C4-2B (cell line): ENCODE measurements at regions not wholly inside any gene's neighbourhood (a gene's known extent, or its start where the extent isn't known, plus 50 kb on each side); places are given as distances from the start of the nearest gene placed in this dataset.

Source experiments
- H3K27ac ChIP-seq: fragments of 450-650 bp; 2 replicates; pipeline ENCODE4 v1.5.1; 2017
- ZFX ChIP-seq: fragments of 450-650 bp; IDR thresholded peaks from 2 replicates; pipeline ENCODE4 v1.6.1; 2017
- TF ChIP-seq, protein P1 (sequence below): fragments of 450-650 bp; conservative IDR thresholded peaks from 2 replicates; pipeline ENCODE4 v1.5.1; 2017; ENCODE audit warnings: mild to moderate bottlenecking

DNA sequence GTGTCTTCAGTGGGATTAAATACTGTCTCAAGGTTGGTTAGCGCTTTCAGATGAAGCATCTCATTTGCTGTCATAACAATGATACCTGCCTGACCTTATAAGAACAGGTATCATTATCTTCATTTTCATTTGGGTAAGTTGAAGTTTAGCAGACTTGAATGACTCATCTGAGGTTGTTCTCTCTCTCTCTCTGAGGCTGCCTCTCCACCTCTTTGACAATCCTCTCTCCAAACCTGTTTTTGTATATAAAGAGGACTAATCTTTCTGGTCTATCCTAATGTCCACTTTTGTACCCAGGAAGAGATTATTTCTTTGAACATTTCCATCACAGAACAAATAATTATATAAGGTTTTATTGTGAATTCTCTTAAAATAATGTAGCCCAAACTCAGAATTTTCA, 291.4 kb downstream of the KLF6 start:
- TF ChIP-seq, protein P1, sequence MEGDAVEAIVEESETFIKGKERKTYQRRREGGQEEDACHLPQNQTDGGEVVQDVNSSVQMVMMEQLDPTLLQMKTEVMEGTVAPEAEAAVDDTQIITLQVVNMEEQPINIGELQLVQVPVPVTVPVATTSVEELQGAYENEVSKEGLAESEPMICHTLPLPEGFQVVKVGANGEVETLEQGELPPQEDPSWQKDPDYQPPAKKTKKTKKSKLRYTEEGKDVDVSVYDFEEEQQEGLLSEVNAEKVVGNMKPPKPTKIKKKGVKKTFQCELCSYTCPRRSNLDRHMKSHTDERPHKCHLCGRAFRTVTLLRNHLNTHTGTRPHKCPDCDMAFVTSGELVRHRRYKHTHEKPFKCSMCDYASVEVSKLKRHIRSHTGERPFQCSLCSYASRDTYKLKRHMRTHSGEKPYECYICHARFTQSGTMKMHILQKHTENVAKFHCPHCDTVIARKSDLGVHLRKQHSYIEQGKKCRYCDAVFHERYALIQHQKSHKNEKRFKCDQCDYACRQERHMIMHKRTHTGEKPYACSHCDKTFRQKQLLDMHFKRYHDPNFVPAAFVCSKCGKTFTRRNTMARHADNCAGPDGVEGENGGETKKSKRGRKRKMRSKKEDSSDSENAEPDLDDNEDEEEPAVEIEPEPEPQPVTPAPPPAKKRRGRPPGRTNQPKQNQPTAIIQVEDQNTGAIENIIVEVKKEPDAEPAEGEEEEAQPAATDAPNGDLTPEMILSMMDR, result no peak
- no peak for TF ChIP-seq ZFX
- no peak overlapping the region for H3K27ac ChIP-seq

DNA sequence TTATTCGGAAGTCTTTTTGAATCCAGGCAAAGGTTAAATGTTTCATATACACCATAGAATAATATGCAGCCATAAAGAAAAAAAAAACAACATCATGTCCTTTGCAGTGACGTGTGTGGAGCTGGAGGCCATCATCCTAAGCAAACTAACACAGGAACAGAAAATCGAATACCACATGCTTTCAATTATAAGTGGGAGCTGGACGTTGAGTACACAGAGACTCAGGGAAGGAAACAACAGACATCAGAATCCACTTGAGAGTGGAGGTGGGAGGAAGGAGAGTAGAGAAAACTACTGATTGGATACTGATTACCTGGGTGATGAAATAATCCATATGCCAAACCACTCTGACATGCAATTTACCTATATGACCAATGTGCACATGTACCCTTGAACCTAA, 293.4 kb downstream of the KLF6 start:
- H3K27ac ChIP-seq, result no peak overlapping the region
- no peak for TF ChIP-seq ZFX
- TF ChIP-seq, protein P1, result no peak

DNA sequence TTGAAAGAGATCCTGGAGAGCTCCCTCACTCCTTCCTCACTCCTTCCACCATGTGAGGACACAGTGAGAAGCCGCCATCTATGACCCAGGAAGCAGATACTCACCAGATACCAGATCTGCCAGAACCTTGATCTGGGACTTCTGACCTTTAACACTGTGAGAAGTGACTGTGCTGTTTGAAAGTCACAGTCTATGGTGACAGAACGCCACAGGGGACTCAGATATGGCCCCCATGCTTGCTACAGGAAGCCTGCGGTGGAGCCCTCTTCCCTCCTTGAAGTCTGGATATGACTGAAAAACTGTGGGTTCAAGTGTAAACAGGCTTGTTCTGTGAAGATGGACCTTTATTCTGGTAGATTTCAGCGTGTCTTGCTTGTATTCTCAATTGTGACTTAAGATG, 297.8 kb downstream of the KLF6 start:
- no peak overlapping the region for H3K27ac ChIP-seq
- no peak for TF ChIP-seq ZFX
- TF ChIP-seq, protein P1, result no peak

DNA sequence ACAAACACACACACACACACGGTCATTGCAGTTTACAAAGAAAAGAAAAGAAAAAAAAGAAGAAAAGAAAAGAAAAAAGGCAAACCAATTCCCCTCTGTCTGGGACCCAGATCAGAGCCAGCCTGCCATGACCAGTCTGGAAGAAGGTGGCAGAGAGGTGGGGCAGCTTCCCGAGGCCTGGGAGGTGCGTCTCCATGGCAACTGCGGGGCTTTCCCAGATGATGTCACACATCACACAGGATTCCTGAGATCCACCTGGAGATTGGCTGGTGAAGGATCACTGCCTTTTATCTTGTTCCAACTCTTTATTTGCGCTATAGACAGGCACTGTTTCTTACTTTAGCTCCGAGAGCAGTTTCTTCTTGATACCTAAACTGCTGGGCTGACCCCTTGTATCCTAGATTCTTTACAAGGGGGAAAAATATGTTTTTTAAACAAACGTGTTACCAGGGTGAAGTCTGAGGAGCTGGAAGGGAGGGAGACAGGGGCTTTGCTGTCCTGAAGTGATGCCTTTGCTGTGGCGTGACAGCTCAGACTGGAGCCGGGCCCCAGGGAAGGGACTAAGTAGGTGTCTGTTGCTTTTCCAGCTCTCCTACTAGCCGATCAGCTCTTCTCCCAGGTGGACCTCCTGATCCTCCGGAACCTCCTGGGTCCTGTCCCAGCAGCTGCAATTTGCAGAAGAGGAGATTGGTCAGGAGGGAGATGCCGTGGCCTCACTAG, 298.5 kb downstream of the KLF6 start:
- TF ChIP-seq, protein P1, result no peak
- no peak for TF ChIP-seq ZFX
- H3K27ac ChIP-seq, result no peak overlapping the region

DNA sequence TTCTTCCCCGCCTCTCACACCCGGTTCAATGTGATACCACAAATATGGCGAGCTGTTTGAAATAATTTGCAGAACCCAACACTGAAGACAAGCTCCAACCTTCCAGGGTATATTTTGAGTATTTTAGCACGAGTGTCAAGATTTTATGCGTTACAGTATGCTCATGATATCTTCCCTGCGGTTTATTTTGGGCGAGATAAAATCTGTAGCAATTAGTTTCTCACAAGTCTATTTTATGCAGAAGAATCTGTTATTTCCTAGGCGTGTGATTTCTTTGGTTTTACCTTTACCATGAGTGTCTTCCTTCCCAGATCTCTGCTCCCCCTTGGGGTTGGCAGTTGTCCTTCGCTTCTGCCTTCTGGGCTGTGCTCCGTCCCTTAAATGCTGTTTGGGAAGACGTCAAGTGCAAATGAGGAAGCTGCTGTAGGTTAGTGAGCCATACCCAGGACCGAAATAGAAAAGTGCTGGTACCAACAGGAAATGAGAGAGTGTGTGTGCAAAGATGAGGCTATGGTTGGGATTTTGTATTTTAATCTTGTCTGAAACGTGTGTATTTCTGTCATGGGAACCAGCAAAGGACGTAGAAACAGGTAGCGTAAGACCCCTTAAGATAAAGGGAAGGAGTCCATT, 299.8 kb downstream of the KLF6 start:
- TF ChIP-seq, protein P1, result no peak
- no peak for TF ChIP-seq ZFX
- H3K27ac ChIP-seq, result no peak overlapping the region

DNA sequence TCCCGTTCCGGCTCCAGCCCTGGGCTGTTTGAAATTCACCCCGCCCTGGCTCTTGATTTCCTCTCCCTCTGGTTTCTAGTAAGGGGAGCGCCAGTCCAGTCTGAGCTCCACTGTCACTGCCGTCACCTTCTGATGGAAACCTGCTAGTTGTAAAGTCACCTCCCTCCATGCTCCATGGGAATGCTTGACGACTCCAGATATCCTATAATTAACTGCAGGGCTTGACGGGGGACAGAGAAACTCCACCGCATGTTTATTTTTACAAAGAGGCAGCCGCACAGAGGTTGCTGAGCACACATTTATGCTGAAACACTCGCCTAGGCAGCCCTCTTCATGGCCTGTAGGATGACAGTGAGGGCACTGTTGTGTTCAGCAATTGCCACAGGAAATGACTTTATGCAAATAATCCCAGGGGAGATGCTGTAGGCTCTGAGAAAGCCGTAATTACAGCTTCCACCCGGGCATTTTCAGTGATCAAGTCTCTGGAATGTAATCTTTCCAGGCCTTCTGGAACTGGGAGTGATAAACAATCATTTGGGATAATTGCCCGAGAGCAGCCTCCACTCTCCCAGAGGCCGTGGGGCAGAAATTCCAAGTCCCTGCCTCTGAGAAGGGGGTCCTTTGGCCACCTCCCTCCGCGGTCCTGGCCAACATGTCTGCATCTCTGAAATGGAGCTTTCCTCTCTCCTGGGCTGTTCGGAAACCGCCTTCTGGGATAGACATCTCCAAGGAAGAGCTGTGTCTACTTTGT, 300.5 kb downstream of the KLF6 start:
- no peak for TF ChIP-seq ZFX
- TF ChIP-seq, protein P1, result no peak
- H3K27ac ChIP-seq, result no peak overlapping the region
